HUES48 (cell line): ENCODE measurements at regions not wholly inside any gene's neighbourhood (a gene's known extent, or its start where the extent isn't known, plus 50 kb on each side); places are given as distances from the start of the nearest gene placed in this dataset.

ENCODE experiments used
- H3K27ac ChIP-seq: one replicate; pipeline ENCODE4 v1.7.0; 2013; ENCODE audit warnings: low read depth, low read length, inconsistent platforms
- H3K27me3 ChIP-seq: 2 replicates; pipeline ENCODE4 v1.6.1; 2013; ENCODE audit warnings: mild to moderate bottlenecking, low read length; ENCODE audit not compliant: control insufficient read depth, insufficient read depth
- H3K36me3 ChIP-seq: 2 replicates; pipeline ENCODE4 v1.6.1; 2013; ENCODE audit warnings: low read length; ENCODE audit not compliant: control insufficient read depth, insufficient read depth
- H3K4me1 ChIP-seq: 2 replicates; pipeline ENCODE4 v1.6.1; 2013; ENCODE audit warnings: mild to moderate bottlenecking, low read length; ENCODE audit not compliant: control insufficient read depth, insufficient read depth
- H3K4me3 ChIP-seq: 2 replicates; pipeline ENCODE4 v1.5.1; 2013; ENCODE audit warnings: mild to moderate bottlenecking, low read depth, low read length
- H3K9ac ChIP-seq: 2 replicates; pipeline ENCODE4 v1.6.1; 2013; ENCODE audit warnings: mild to moderate bottlenecking, low read depth, low read length, moderate library complexity
- H3K9me3 ChIP-seq: 2 replicates; pipeline ENCODE4 v1.6.1; 2013; ENCODE audit warnings: low read length; ENCODE audit not compliant: control insufficient read depth, insufficient read depth

DNA sequence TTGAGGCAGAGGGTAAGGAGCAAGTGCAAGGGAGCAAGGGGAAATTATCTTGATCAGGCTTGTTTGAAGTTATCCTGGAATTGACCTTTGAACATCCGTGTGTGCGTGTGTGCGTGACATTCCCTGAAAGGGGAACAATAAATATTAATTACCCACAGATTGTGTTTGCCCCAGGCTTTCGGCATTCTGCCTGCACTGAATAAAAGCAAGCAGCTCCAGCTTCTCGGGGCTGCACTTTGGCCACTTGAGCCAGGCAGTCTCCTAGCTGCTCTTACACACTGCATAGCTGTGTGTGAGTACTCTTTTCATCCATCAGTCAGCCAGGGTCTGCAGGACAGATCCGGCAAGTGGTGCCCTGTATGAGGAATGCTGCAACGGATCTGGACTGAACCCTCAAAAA lies 107.7 kb upstream of the BTN3A2 start:
- Histone ChIP-seq H3K4me1 (peaks cover 11% of the 10 kb centered on the region; the same call in 1 of the 2 replicates), H3K9me3 (no peaks in the 10 kb centered on the region), H3K27ac (peak overlapping the region; percentile 21), H3K4me3 (no peak overlapping the region), H3K27me3 (no peaks in the 10 kb centered on the region), H3K9ac (no peak overlapping the region), H3K36me3 (no peaks in the 10 kb centered on the region)

DNA sequence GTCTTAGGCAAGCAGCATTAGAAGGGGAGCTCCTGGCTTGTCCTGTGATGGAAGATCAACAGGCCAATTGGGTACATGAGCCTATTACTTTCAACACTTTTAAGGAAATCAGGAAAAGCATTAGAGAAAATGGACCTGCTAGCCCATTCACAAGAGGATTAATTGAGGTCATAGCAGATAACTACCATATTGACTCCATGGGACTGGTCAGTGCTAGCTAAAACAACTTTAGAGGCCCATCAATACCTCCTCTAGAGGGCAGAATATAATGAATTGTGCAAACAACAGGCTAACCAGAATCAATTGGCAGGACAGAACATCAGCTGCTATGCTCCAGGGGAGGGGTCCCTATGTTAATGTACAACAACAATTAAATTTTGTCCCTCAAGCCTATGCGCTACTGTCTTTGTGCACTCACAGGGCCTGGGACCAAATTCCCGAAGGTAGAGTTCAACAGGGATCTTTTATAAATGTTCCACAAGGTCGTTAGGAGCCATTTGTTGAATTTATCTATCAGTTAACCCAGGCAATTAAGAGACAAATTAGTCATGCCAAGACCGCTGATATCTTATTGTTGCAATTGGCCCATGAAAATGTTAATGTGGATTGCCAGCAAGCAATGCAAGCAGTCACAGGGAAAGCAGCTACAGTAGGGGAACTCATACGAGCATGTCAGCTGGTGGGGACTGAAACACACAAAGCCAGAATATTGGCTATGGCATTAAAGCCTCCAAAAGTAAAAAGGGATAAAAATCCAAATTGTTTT lies 106.6 kb upstream of the BTN3A2 start:
- Histone ChIP-seq H3K9me3 (no peaks in the 10 kb centered on the region), H3K9ac (no peak overlapping the region), H3K4me1 (peaks cover 11% of the 10 kb centered on the region; the same call in 1 of the 2 replicates), H3K27me3 (no peaks in the 10 kb centered on the region), H3K4me3 (no peak overlapping the region), H3K27ac (no peak overlapping the region), H3K36me3 (no peaks in the 10 kb centered on the region)

DNA sequence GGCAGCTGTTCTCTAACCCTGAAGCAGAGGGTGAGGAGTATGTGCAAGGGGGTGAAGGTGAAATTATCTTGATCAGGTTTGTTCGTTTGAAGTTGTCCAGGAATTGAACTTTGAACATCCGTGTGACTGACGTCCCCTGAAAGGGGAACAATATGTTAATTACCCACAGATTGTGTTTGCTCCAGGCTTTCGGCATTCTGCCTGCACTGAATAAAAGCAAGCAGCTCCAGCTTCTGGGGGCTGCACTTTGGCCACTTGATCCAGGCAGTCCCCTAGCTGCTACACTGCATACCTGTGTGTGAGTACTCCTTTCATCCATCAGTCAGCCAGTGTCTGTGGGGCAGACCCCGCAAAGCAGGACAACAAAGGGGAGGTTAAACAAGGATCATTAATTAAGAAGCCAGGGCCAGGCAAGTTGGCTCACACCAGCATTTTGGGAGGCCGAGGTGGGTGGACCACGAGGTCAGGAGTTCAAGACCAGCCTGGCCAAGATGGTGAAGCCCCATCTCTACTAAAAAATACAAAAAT lies 104.8 kb upstream of the BTN3A2 start:
- H3K9ac ChIP-seq: no peak overlapping the region
- no peaks in the 10 kb centered on the region for H3K9me3 ChIP-seq
- no peaks in the 10 kb centered on the region for H3K36me3 ChIP-seq
- no peaks in the 10 kb centered on the region for H3K27me3 ChIP-seq
- H3K4me3 ChIP-seq: no peak overlapping the region
- no peak overlapping the region for H3K27ac ChIP-seq
- H3K4me1 ChIP-seq: peaks cover 17% of the 10 kb centered on the region

DNA sequence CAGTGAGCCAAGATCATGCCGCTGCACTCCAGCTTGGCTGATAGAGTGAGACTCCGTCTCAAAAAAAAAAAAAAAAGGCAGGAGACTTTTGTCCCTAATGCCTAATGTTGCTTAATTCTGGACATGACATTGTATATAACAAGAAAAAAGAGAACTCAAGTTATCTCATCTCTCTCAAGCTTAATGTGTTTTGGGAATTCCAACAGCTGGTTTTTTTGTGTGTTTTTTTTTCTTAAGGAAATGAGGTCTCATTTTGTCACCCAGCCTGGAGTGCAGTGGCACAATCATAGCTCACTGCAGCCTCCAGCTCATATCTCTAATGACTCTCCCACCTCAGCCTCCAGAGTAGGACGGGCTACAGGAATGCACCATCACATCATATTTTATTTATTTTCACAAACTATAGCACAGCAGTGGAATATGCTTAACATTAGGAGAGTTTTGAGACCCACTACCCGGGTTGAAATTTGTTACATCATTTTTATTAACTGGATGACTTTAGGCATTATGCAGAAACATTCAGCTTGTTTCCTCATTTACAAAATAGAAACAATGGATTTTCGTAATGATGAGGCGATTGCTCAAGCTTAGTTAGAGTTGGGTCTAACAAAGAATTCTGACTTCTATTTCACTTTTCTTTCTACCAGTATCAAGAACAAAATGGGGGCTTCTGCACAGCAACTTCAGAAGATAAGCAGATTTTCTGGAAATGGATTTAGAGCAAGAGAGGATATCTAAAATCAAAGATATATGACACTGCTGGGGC lies 104.1 kb upstream of the BTN3A2 start:
- Histone ChIP-seq H3K4me3 (no peak overlapping the region), H3K4me1 (peaks cover 17% of the 10 kb centered on the region), H3K27me3 (no peaks in the 10 kb centered on the region), H3K36me3 (no peaks in the 10 kb centered on the region), H3K27ac (no peak overlapping the region), H3K9ac (no peak overlapping the region), H3K9me3 (no peaks in the 10 kb centered on the region)

DNA sequence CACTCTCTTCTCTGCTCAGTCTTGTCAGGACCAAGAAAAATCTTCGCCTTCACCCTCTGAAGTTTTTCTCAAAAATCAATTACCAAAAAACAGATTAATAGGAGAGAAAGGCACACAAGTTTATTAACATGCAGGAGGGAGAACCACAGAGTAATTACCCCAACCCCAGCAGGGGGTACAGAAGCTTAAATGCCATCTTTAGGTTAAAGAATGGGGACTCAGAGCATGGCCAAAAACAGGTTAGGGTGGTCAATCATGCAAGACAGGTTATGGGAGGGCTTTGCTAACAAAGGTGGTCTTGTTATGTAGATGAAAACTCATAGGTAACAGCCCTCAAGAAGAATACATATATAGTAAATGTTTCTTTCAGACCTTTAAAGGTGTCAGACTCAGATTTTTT lies 100.5 kb upstream of the BTN3A2 start:
- Histone ChIP-seq H3K4me3 (no peak overlapping the region), H3K9ac (no peak overlapping the region), H3K9me3 (no peaks in the 10 kb centered on the region), H3K27me3 (no peaks in the 10 kb centered on the region), H3K27ac (peak overlapping the region; percentile 51), H3K4me1 (peaks cover 7% of the 10 kb centered on the region), H3K36me3 (no peaks in the 10 kb centered on the region)

DNA sequence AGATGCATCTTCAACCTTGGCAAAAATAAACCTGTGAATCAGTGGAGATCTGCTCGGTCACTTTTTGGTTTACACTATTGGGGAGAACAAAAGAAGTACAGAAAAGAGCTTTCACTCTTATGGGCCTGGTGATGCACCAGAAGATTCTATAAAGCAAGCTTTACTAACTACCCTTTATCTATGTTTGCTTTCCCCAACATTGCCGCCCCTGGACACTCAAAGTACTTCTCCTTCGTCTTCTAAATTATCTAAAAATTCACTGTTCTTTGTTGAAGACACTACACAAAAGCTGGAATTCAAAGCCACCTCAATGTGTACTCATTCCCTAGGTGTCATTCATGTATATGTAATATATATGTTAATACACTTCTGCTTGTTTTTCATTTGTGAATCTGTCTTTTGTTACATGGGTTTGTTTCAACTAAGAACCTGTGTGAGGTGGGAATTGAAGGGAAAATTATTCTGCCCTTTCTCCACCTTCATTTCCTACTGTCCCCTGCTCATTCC lies 97.9 kb upstream of the BTN3A2 start:
- H3K27ac ChIP-seq: no peak overlapping the region
- no peak overlapping the region for H3K4me3 ChIP-seq
- no peaks in the 10 kb centered on the region for H3K36me3 ChIP-seq
- H3K27me3 ChIP-seq: no peaks in the 10 kb centered on the region
- H3K4me1 ChIP-seq: peaks cover 7% of the 10 kb centered on the region
- H3K9ac ChIP-seq: no peak overlapping the region
- H3K9me3 ChIP-seq: no peaks in the 10 kb centered on the region

DNA sequence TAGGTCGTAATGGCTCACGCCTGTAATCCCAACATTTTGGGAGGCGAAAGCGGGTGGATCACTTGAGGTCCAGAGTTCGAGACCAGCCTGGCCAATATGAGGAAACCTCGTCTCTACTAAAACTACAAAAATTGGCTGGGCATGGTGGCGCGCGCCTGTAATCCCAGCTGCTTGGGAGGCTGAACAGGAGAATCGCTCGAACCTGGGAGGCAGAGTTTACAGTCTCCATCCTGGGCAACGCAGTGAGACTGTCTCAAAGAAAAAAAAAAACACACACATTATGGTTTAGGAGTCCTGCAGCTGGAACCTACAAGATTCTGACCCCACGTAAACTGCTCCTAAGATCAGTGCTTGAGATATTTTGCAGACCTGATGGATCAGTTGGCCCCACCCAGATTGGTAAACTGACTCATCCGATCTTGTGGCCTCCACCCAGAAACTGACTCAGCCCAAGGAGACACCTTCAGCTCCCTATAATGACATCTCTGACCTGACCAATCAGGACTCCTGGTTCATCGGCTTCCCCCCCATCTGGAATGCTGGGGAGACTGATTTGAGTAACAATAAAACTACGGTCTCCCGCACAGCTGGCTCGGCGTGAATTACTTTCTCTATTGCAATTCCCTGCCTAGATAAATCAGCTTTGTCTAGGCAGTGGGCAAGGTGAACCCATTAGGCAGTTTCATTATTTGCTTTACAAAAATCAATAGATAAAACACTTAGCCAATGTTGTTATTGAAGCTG lies 96.2 kb upstream of the BTN3A2 start:
- H3K36me3 ChIP-seq: no peaks in the 10 kb centered on the region
- peak overlapping the region; percentile 99 for H3K9ac ChIP-seq
- peaks cover 7% of the 10 kb centered on the region for H3K4me1 ChIP-seq
- no peaks in the 10 kb centered on the region for H3K27me3 ChIP-seq
- peak overlapping the region; percentile 92 for H3K27ac ChIP-seq
- H3K4me3 ChIP-seq: peak overlapping the region; percentile 91
- no peaks in the 10 kb centered on the region for H3K9me3 ChIP-seq

DNA sequence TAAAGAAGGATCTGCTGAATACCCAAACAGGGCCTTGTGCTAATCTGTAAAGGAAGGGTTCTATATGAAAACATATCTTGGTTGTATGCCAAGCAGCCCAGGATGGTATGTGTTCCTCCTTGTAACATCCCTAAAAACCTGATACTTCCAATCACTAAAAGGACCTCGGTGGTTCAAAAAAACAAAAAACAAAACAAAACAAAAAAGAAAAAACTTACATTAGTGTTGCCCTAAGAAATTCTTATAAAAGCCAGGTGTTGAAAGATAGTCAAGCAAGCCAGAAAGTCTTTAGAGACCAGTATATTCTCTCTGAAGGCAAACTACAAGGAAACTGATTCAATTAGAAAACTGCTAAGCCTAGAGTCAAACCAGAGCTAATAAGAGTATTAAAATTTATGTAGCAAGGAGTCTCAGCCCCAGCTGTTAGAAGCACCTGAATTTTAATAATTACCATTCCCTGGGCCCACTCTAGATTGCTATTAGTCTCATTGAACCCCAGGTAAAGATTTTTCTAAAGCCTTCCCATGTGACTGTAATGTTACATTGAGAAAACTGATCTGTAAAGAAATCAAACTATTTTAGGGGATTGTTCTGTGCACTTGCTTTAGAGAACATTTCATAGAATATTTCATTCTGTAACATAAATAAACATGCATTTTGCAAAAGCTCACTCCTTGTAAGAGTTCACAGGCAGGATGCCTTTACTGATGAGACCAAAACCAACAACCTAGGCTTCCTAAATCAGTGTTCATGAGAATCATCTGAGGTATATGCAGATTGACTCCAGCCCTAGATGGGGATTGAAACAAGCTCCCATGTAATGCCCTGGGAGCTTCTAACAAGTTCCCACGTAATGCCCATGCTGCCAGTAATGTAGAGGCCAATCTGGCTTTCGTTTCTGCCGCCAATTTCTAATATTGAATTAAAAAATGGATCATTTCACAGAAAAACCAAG lies 95.2 kb upstream of the BTN3A2 start:
- H3K27ac ChIP-seq: peak overlapping the region; percentile 92
- peaks cover 8% of the 10 kb centered on the region for H3K4me1 ChIP-seq
- H3K27me3 ChIP-seq: no peaks in the 10 kb centered on the region
- H3K9me3 ChIP-seq: no peaks in the 10 kb centered on the region
- peak overlapping the region; percentile 91 for H3K4me3 ChIP-seq
- H3K36me3 ChIP-seq: no peaks in the 10 kb centered on the region
- H3K9ac ChIP-seq: peak overlapping the region; percentile 99

DNA sequence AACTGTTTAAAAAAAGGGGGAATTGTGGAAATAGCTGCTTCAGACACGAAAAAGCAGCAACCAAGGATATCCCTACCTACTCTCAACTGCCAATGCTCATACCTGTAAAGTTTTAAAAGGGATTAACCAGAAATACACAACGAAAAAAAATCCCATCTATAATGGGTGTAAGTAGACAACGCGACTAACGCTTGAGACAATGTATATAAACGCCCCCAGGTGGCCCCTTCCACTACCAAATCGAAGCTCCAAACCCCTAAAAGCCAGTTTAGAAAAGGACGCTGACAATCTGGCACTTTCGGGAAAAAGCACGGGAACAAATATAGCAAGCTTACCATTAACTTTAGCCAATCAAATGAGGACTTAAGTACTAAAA lies 94.5 kb upstream of the BTN3A2 start:
- peaks cover 10% of the 10 kb centered on the region for H3K4me1 ChIP-seq
- H3K27me3 ChIP-seq: no peaks in the 10 kb centered on the region
- H3K36me3 ChIP-seq: no peaks in the 10 kb centered on the region
- peak overlapping the region; percentile 92 for H3K27ac ChIP-seq
- no peaks in the 10 kb centered on the region for H3K9me3 ChIP-seq
- H3K9ac ChIP-seq: peak overlapping the region; percentile 99
- peak overlapping the region; percentile 91 for H3K4me3 ChIP-seq
